ENCODE measurements at regions not wholly inside any gene's neighbourhood (a gene's known extent, or its start where the extent isn't known, plus 50 kb on each side); places are given as distances from the start of the nearest gene placed in this dataset.

DNA sequence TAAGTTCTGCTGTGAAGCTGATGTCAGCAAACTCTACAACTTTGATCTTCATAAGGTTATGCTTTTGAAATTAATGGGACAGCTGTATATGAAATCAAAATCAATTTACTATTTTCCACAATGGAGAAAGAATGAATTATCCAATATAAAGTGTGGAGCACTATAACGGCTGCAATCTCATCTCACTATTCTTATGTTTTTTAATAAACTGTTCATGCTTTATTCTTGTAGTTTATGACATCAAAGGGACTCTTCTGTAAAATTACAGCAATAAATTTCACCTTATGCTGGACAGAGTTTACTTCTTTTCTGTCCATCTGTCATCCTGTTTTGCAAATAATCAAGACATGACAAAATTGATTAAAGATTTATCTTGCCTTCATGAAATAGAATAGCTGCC is 192.5 kb downstream of the TECRL start:
- DNase-seq = no peak

DNA sequence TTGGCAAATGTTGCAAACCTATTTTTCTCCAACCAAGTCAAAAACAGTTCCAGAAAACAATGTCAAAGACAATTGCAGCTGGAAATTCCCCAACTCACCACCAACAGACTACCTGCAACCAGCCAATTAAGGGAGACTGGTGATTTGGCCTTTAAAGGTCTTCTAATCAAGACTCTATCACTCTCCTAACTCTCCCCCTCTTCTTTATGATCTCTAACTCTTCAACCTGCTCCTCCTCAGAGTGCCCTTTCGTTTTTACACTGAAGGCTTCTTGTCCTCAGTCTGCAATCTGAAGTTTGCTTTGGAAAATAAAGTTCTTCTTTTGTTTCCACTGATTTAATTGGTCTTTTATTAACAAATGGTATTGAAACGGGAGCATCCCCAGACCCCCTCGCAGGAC is 203.9 kb downstream of the TECRL start:
- TF ChIP-seq POLR2A (IDR thresholded peaks at IDR 0.05; ENCODE audit: low read length) (no peak), GATA1 (IDR thresholded peaks at IDR 0.05; ENCODE audit: low read depth, low read length) (no peak)
- DNase-seq = no peak

More for the DNA sequence above, 192.5 kb downstream of the TECRL start:
- TF ChIP-seq POLR2A (IDR thresholded peaks at IDR 0.05; ENCODE audit: low read length) = no peak

DNA sequence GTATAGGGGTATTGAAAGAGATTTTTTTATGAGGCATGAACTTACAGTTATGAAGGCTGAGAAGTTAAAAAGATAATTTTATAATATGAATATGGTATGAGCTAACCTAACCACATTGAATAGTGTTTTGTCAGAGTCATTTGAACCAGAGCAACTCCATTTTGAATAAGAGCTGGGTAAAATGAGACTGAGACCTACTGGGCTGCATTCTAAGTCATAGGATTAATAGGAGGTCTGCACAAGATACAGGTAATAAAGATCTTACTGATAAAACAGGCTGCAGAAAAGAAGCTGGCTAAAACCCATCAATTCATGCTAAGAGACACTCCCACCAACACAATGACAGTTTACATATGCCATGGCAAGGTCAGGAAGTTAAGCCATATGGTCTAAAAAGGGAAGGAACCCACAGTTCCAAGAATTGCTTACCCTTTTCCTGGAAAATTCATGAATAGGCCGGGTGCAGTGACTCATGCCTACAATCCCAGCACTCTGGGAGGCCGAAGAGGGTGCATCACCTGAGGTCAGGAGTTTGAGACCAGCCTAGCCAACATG is 209.2 kb downstream of the TECRL start:
- TF ChIP-seq GATA1 (IDR thresholded peaks at IDR 0.05; ENCODE audit: low read depth, low read length) = no peak

DNA sequence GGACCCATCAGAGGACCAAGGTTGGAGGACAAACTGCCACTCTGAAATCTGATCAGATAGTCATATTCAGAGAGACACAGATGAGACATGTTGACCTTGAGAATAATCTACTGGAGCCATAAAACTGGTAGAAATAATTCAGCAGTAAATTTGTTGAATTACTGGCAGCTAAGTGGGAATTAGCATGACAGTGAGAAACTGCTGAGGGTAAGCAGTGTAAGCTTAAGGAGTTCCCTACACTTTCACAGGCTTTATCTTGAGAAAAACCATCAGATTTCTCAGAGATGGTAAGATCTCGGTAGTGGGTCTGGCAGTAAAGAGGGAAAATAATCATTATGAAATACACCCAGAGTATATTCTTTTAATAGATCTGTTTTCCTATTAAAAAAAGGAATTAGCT is 213.7 kb downstream of the TECRL start:
- TF ChIP-seq GATA1 (IDR thresholded peaks at IDR 0.05; ENCODE audit: low read depth, low read length) = no peak
- no peak for TF ChIP-seq POLR2A (IDR thresholded peaks at IDR 0.05; ENCODE audit: low read length)
- DNase-seq = no peak

More for the DNA sequence above, 209.2 kb downstream of the TECRL start:
- DNase-seq = no peak

DNA sequence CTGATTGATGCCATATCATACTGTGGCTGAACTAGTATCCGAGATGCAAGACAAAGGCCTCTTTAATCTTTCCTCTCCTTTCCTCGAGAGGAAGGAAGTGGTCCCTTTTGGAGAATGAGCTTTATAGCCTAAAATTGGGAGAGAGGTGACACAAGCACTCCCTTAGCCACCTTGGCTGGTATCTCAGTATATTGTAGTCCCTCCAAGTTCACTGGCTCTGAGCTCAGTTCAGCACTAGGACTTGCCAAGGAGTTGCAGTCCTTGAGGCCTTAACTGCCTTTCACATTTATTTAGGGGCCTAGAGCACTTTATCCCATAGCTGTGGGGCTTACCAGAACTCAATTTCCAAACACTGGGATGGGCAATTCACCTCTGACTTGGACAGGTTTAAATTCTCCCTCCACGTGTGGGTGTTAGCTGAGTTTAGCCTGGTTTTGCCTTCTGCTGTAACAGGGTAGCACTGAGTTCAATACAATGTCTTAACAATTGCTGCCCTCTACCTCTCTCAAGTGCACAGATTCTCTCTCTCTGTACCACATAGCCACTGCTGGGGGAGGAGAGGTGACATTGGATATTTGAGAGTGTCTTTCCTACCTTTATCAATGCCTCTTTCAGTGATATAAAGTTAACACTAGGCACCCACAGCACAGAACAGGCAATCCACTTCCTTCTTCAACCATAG is 216.4 kb downstream of the TECRL start:
- DNase-seq = no peak
- no peak for TF ChIP-seq POLR2A (IDR thresholded peaks at IDR 0.05; ENCODE audit: low read length)
- TF ChIP-seq GATA1 (IDR thresholded peaks at IDR 0.05; ENCODE audit: low read depth, low read length) = no peak

DNA sequence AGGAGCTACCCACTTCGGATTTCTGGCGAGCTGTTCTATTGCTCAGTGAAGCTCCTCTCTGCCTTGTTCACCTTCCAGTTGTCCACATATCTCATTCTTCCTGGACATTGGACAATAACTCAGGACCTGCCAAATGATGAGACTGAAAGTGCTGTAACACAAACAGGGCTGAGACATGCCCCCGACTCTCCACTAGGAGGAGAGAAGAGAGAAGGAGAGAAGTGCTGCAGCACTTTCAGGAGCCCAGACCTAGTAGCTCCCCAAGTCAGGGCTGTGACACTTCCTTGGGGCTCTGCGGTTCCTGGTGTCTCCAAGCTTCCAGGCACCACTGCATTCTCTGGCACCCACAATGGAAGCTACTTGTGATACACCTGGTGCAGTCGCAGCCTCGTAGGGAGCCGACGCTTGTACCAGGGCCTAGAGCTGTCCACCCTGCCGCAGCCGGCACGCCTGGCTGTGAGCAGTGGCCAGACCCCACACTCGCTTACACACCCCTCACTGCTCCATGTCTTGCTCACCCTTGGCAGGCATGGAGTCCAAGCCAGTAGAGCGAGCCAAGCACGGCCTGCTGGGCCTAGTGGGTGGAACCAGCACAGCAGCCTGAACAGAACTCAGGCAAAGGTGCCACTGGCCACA is 234.9 kb downstream of the TECRL start:
- DNase-seq = no peak
- no peak for TF ChIP-seq POLR2A (IDR thresholded peaks at IDR 0.05; ENCODE audit: low read length)
- no peak for TF ChIP-seq GATA1 (IDR thresholded peaks at IDR 0.05; ENCODE audit: low read depth, low read length)

DNA sequence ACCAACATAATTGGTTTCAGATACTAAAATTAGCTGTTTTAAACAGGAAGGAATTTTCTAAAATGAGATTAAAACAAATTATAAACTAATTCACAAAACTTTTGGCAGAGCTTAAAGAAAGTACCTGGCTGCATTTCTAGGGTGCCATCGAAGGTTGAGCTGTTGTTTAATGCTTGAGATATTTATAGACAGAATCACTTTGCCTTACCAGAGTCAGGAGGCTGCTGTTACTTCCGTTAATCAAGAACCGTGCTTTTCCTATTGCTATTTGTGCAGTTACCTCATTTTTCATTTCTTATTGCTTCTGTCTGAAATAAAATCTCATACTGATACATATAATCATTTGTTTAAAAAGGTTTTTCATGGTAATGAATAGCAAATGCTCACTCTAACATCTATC is 242.9 kb downstream of the TECRL start:
- TF ChIP-seq GATA1 (IDR thresholded peaks at IDR 0.05; ENCODE audit: low read depth, low read length) = no peak
- TF ChIP-seq POLR2A (IDR thresholded peaks at IDR 0.05; ENCODE audit: low read length) = no peak
- no peak for DNase-seq

DNA sequence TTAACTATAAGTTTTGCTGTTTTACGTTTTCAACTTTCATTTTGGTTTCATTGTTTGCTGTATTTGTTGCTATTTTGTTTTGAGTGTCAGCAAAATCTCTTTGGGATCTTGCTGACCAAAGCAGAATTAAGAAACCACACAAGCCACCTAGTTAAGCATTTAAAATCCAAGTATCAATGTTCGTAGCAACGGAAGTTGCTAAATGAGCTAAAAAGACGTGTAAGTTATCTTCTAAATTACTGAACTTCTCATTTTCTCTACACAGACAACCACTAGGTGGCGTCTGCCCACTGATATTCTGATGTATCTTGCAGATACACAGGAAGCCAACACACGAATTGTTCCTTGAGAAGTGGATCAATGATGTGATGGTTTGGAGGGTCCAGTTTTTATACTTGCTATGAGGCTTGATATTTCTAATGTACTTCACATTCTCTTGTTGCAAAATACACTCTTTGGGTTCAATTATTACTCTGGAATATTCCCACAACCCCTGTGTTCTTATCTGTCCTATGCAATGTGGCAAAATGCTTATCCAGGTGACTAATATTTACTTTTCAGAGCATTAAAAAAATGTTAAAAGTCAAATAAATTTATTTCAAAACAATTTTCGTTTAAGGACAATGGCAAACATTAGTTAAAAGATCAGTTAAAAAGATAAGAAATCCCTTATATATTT is 250.5 kb downstream of the TECRL start:
- TF ChIP-seq GATA1 (IDR thresholded peaks at IDR 0.05; ENCODE audit: low read depth, low read length) = no peak
- TF ChIP-seq POLR2A (IDR thresholded peaks at IDR 0.05; ENCODE audit: low read length) = no peak
- DNase-seq = peak; percentile 61 to 67

DNA sequence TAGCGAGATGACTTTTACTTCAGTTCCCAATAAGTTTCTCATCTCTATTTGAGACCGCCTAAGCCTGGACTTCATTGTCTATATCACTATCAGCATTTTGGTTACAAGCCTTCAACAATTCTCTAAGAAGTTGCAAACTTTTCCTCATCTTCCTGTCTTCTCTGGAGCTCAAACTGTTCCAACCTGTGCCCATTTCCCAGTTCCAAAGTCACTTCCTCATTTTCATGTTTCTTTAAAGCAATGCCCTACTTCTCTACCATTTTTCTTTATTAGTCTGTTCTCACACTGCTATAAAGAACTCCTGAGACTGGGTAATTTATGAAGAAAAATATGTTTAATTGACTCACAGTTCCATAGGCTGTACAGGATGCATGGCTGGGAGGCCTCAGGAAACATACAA is 251.9 kb downstream of the TECRL start:
- DNase-seq = no peak
- TF ChIP-seq POLR2A (IDR thresholded peaks at IDR 0.05; ENCODE audit: low read length) (no peak), GATA1 (IDR thresholded peaks at IDR 0.05; ENCODE audit: low read depth, low read length) (no peak)

DNA sequence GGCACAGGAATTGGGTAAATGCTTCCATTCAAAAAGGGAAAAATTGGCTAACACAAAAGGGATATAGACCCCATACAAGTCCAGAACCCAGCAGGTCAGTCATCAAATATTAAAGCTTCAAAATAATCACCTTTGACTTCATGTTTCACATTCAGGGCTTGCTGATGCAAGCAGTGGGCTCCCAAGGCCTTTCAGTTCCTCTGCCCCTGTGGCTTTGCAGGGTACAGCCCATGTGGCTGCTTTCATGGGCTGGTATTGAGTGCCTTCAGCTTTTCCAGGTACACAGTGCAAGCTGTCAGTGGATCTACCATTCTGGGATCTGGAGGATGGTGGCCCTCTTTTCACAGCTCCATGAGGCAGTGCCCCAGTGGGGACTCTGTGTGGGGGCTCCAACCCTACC is 253.0 kb downstream of the TECRL start:
- DNase-seq = no peak
- TF ChIP-seq GATA1 (IDR thresholded peaks at IDR 0.05; ENCODE audit: low read depth, low read length) (no peak), POLR2A (IDR thresholded peaks at IDR 0.05; ENCODE audit: low read length) (no peak)

DNA sequence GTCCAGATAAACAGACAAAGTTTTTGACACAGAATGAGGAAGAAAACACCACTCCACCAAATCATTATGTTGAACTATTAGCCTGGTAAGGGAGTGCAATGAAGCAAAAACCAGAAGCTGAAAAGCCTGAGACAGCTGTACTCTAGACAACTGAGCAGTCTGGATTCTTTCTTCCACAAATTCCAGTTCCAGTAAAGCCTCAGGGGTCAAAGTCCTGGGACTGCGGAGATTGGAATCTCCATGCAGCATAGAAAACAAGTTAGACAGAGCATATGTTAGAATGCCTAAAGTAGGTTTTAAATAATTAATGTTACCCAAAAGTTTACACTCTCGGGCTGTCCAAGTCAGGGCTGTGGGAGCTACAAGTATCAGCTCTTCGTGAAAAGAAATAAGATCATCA is 263.2 kb downstream of the TECRL start:
- TF ChIP-seq POLR2A (IDR thresholded peaks at IDR 0.05; ENCODE audit: low read length) = no peak
- TF ChIP-seq GATA1 (IDR thresholded peaks at IDR 0.05; ENCODE audit: low read depth, low read length) = no peak
- no peak for DNase-seq

DNA sequence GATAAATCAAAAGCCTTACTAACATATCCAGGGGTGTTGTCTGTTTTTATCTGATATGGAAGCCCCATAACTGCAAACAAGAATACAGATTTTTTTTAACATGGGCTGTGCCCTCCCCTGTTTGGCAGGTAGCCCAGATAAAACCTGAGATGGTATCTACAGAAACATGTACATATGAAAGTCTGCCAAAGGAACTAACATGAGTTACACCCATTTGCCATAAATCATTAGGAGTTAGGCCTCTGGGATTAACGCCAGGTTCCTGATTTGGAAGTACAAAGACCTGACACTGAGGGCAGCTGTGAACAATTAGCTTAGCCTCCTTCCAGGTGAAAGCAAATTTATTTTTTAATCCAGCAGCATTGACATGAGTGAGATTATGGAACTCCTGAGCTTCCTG is 264.3 kb downstream of the TECRL start:
- TF ChIP-seq GATA1 (IDR thresholded peaks at IDR 0.05; ENCODE audit: low read depth, low read length) = no peak
- TF ChIP-seq POLR2A (IDR thresholded peaks at IDR 0.05; ENCODE audit: low read length) = no peak
- no peak for DNase-seq

DNA sequence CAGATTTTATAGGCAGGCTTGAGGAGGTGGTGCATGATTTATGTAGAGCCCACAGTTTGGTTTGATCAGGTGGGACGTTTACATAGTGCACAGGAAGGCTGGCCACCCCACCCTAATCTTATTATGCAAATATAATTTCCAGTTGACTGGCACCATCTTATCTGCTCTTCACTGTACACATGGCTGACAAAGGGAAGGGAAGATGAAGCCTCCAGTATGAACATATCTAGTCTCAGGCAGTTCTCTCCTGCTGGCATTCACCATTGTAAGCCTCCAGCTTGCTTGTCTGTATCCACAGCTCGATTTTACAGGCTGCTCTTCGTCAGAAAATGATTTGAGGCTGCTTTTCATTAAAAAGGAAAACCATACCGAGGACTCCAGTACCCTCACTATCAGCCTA is 278.3 kb downstream of the TECRL start:
- DNase-seq = no peak

DNA sequence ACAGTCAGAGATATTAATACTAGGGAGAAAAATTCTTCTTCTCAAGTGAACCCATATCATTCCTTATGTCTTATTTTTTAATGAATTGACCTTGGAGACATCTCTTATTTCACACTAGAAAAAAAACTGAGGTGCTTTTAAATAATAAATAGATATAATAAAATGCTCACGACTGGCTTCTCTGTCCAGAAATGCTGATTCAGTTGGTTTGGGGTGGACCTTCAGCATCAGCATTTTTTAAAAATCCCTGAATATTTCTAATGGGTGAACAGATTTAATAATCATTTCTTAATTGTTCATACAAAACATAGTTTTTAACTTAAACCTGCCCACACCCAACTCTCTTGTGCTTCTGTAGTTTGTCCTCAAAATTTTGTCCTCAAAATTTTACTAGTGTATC is 283.9 kb downstream of the TECRL start:
- TF ChIP-seq GATA1 (IDR thresholded peaks at IDR 0.05; ENCODE audit: low read depth, low read length) = no peak
- no peak for TF ChIP-seq POLR2A (IDR thresholded peaks at IDR 0.05; ENCODE audit: low read length)
- no peak for DNase-seq

More for the DNA sequence above, 278.3 kb downstream of the TECRL start:
- TF ChIP-seq POLR2A (IDR thresholded peaks at IDR 0.05; ENCODE audit: low read length) (no peak), GATA1 (IDR thresholded peaks at IDR 0.05; ENCODE audit: low read depth, low read length) (no peak)

All from erythroblast (primary cell).